Smooth muscle cell (in vitro differentiated cells): ENCODE measurements at regions not wholly inside any gene's neighbourhood (a gene's known extent, or its start where the extent isn't known, plus 50 kb on each side); places are given as distances from the start of the nearest gene placed in this dataset.

Source experiments
- DNase-seq: peaks from one replicate; lab custom pipeline; 2025; ENCODE audit not compliant: unreplicated experiment; lab: John Stamatoyannopoulos, UW
- H2AFZ ChIP-seq: fragments of 200-600 bp; sonication (generic); 2 replicates; pipeline ENCODE4 v1.6.0; 2016; ENCODE audit warnings: antibody characterized with exemption, low read depth, mild to moderate bottlenecking
- H3F3A ChIP-seq: fragments of 200-600 bp; sonication (generic); 2 replicates; pipeline ENCODE4 v1.6.0; 2017; ENCODE audit warnings: antibody characterized with exemption, low read depth
- H3K27ac ChIP-seq: fragments of 200-600 bp; sonication (generic); 2 replicates; pipeline ENCODE4 v1.5.1; 2016; ENCODE audit warnings: low read depth, mild to moderate bottlenecking
- H3K27me3 ChIP-seq: fragments of 200-600 bp; sonication (generic); 2 replicates; pipeline ENCODE4 v1.6.1; 2016; ENCODE audit warnings: low read depth, mild to moderate bottlenecking
- H3K36me3 ChIP-seq: fragments of 200-600 bp; sonication (generic); 2 replicates; pipeline ENCODE4 v1.5.1; 2016; ENCODE audit warnings: low read depth
- H3K4me1 ChIP-seq: fragments of 200-600 bp; sonication (generic); 2 replicates; pipeline ENCODE4 v1.5.1; 2016; ENCODE audit warnings: low read depth
- H3K4me2 ChIP-seq: fragments of 200-600 bp; sonication (generic); 2 replicates; pipeline ENCODE4 v1.6.0; 2016; ENCODE audit warnings: mild to moderate bottlenecking
- H3K4me3 ChIP-seq: fragments of 200-600 bp; sonication (generic); 2 replicates; pipeline ENCODE4 v1.5.1; 2016; ENCODE audit warnings: mild to moderate bottlenecking
- H3K79me2 ChIP-seq: fragments of 200-600 bp; sonication (generic); 2 replicates; pipeline ENCODE4 v1.6.0; 2016; ENCODE audit warnings: low read depth, mild to moderate bottlenecking
- H3K9ac ChIP-seq: fragments of 200-600 bp; sonication (generic); 2 replicates; pipeline ENCODE4 v1.6.0; 2016; ENCODE audit warnings: low read depth
- H3K9me3 ChIP-seq: fragments of 200-600 bp; sonication (generic); replicated peaks from 2 replicates; pipeline ENCODE4 v1.5.1; 2016; ENCODE audit warnings: low read depth
- H4K20me1 ChIP-seq: fragments of 200-600 bp; sonication (generic); 2 replicates; pipeline ENCODE4 v1.6.0; 2016; ENCODE audit warnings: low read depth
- CTCF ChIP-seq: fragments of 200-600 bp; sonication (generic); IDR thresholded peaks from 2 replicates; pipeline ENCODE4 v1.5.1; 2017; ENCODE audit warnings: borderline replicate concordance, mild to moderate bottlenecking, antibody characterized with exemption; ENCODE audit not compliant: insufficient read depth, poor library complexity, severe bottlenecking
- WGBS: methylation state at CpG from one replicate; pipeline ENCODE4 v1.1.7; 2016; ENCODE audit warnings: low lambda C conversion rate; 5-methylcytosine and 5-hydroxymethylcytosine counted together

DNA sequence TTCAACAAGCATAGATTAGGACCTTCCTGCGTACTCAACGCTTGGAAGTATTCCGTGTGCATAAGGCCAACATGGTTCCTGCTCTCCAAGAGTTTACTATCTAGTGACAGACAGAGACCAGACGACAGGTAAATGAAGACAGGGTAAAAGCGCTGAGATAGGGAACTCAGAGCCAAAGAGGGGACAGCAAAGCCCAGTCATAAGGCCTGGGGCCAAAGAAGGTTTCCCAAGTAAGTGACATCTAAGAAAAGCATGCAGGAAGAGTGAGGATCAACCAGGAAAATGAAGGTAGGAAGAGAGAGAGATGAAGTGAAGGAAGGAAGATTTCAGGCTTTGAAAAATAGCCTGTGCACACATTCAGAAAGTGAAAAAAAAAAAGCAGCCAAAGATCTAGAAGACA is 76.9 kb upstream of the CDH20 start:
- no peak overlapping the region for H3K4me3 ChIP-seq
- TF ChIP-seq CTCF = no peak
- WGBS = 66% methylated on average over 5 of the region's 5 CpGs

GRCh38 chr18:61261870-61262269 is 71.4 kb upstream of the CDH20 start:
- 90% methylated on average over 2 of the region's 2 CpGs for WGBS
- Histone ChIP-seq H3K9ac (no peak overlapping the region), H2AFZ (no peak overlapping the region)

More for the DNA sequence above, 76.9 kb upstream of the CDH20 start:
- Histone ChIP-seq H3K4me2 (no peak overlapping the region), H2AFZ (no peak overlapping the region), H3K27me3 (no peaks in the 10 kb centered on the region), H3K9ac (no peak overlapping the region), H4K20me1 (no peaks in the 10 kb centered on the region), H3K9me3 (no peaks in the 10 kb centered on the region), H3K27ac (no peak overlapping the region), H3K79me2 (no peaks in the 10 kb centered on the region), H3F3A (no peaks in the 10 kb centered on the region), H3K4me1 (no peaks in the 10 kb centered on the region), H3K36me3 (no peaks in the 10 kb centered on the region)
- no peak for DNase-seq

GRCh38 chr18:61272793-61273192 is 60.4 kb upstream of the CDH20 start:
- Histone ChIP-seq H3K27ac (no peak overlapping the region), H3K4me2 (no peak overlapping the region), H4K20me1 (no peaks in the 10 kb centered on the region), H3K4me1 (peaks cover 19% of the 10 kb centered on the region), H3K9ac (no peak overlapping the region), H3K4me3 (no peak overlapping the region), H3K9me3 (no peaks in the 10 kb centered on the region), H2AFZ (no peak overlapping the region), H3K79me2 (no peaks in the 10 kb centered on the region), H3K36me3 (no peaks in the 10 kb centered on the region), H3K27me3 (no peaks in the 10 kb centered on the region), H3F3A (no peaks in the 10 kb centered on the region)
- no peak for DNase-seq
- 90% methylated on average over 2 of the region's 2 CpGs for WGBS
- TF ChIP-seq CTCF = no peak

More at GRCh38 chr18:61261870-61262269, 71.4 kb upstream of the CDH20 start:
- Histone ChIP-seq H4K20me1 (no peaks in the 10 kb centered on the region), H3K27ac (no peak overlapping the region), H3K4me3 (no peak overlapping the region), H3K4me1 (no peaks in the 10 kb centered on the region), H3K36me3 (no peaks in the 10 kb centered on the region), H3K9me3 (no peaks in the 10 kb centered on the region), H3K27me3 (no peaks in the 10 kb centered on the region), H3F3A (no peaks in the 10 kb centered on the region), H3K4me2 (no peak overlapping the region), H3K79me2 (no peaks in the 10 kb centered on the region)
- no peak for TF ChIP-seq CTCF
- DNase-seq = no peak

- Histone ChIP-seq H4K20me1 (no peaks in the 10 kb centered on the region), H3K27ac (no peak overlapping the region), H2AFZ (no peak overlapping the region), H3K9me3 (no peaks in the 10 kb centered on the region), H3K27me3 (no peaks in the 10 kb centered on the region), H3K9ac (no peak overlapping the region), H3K36me3 (no peaks in the 10 kb centered on the region), H3K4me3 (no peak overlapping the region), H3K4me2 (no peak overlapping the region), H3K79me2 (no peaks in the 10 kb centered on the region), H3K4me1 (peaks cover 19% of the 10 kb centered on the region), H3F3A (no peaks in the 10 kb centered on the region)
- no peak for TF ChIP-seq CTCF
- WGBS = 72% methylated on average over 3 of the region's 3 CpGs
- no peak for DNase-seq
Observed at GRCh38 chr18:61273533-61273932, 59.7 kb upstream of the CDH20 start.
